Vagina (tissue), 2 donors: ENCODE measurements at regions not wholly inside any gene's neighbourhood (a gene's known extent, or its start where the extent isn't known, plus 50 kb on each side); places are given as distances from the start of the nearest gene placed in this dataset.

Experiments used
- CTCF ChIP-seq, 3 experiments: fragments of 450-650 bp in 2 of 3; fragments of 200-600 bp in 1 of 3; sonication (generic) in 1 of 3; IDR thresholded peaks; one replicate each; pipeline ENCODE4 v1.5.1; 2017 to 2019; ENCODE audit warnings: antibody characterized with exemption in 3 of 3, mild to moderate bottlenecking in 2 of 3, moderate library complexity in 2 of 3
- POLR2A ChIP-seq, 2 donors: fragments of 450-650 bp; IDR thresholded peaks; one replicate each; pipeline ENCODE4 v1.6.1; 2017; ENCODE audit warnings: antibody characterized with exemption in 2 of 2, mild to moderate bottlenecking in 2 of 2, moderate library complexity in 2 of 2
- POLR2AphosphoS5 ChIP-seq, 2 donors: sonication (generic); formaldehyde crosslinking; IDR thresholded peaks; one replicate each; pipeline ENCODE4 v1.9.0; 2017; ENCODE audit warnings: antibody characterized with exemption in 2 of 2, mild to moderate bottlenecking in 2 of 2, low read depth in 1 of 2; ENCODE audit not compliant: insufficient read depth in 1 of 2

GRCh38 chr13:37501187-37501586 lies 97.4 kb downstream of the POSTN start:
- TF ChIP-seq CTCF (IDR thresholded peaks at IDR 0.05) (no peak), POLR2AphosphoS5 (IDR thresholded peaks at IDR 0.05; ENCODE audit: insufficient read depth in 1 of 2, low read depth in 1 of 2) (no peak), POLR2A (IDR thresholded peaks at IDR 0.05) (no peak)
